ENCODE measurements at regions not wholly inside any gene's neighbourhood (a gene's known extent, or its start where the extent isn't known, plus 50 kb on each side); places are given as distances from the start of the nearest gene placed in this dataset.

GRCh38 chr2:121880283-121880682, 124.8 kb downstream of the TSN start:
- TF ChIP-seq MYC (IDR thresholded peaks at IDR 0.05; ENCODE audit: low read depth, low read length) (no peak), MAX (IDR thresholded peaks at IDR 0.05; ENCODE audit: low read depth, low read length) (no peak), POLR2A (IDR thresholded peaks at IDR 0.05; ENCODE audit: extremely low read depth, insufficient read length) (no peak), CTCF (IDR thresholded peaks at IDR 0.05; ENCODE audit: low read depth, low read length) (no peak)
- H3K4me3 ChIP-seq (ENCODE audit: low read depth, low read length), result no peak overlapping the region
- DNase-seq (ENCODE audit: low read depth), result no peak

- DNase-seq (ENCODE audit: low read depth), result no peak
- TF ChIP-seq CTCF (IDR thresholded peaks at IDR 0.05; ENCODE audit: low read depth, low read length) (no peak), MYC (IDR thresholded peaks at IDR 0.05; ENCODE audit: low read depth, low read length) (no peak), MAX (IDR thresholded peaks at IDR 0.05; ENCODE audit: low read depth, low read length) (no peak), POLR2A (IDR thresholded peaks at IDR 0.05; ENCODE audit: extremely low read depth, insufficient read length) (no peak)
- H3K4me3 ChIP-seq (ENCODE audit: low read depth, low read length), result no peak overlapping the region
Measured at GRCh38 chr2:121881038-121881437, 125.6 kb downstream of the TSN start.

- no peak for TF ChIP-seq POLR2A (IDR thresholded peaks at IDR 0.05; ENCODE audit: extremely low read depth, insufficient read length)
- no peak for TF ChIP-seq CTCF (IDR thresholded peaks at IDR 0.05; ENCODE audit: low read depth, low read length)
- no peak for TF ChIP-seq MYC (IDR thresholded peaks at IDR 0.05; ENCODE audit: low read depth, low read length)
- TF ChIP-seq MAX (IDR thresholded peaks at IDR 0.05; ENCODE audit: low read depth, low read length), result no peak
- no peak overlapping the region for H3K4me3 ChIP-seq (ENCODE audit: low read depth, low read length)
- DNase-seq (ENCODE audit: low read depth), result no peak
Measured at GRCh38 chr2:121881950-121882349, 126.5 kb downstream of the TSN start.

- TF ChIP-seq CTCF (IDR thresholded peaks at IDR 0.05; ENCODE audit: low read depth, low read length), result no peak
- no peak for TF ChIP-seq MAX (IDR thresholded peaks at IDR 0.05; ENCODE audit: low read depth, low read length)
- no peak for TF ChIP-seq POLR2A (IDR thresholded peaks at IDR 0.05; ENCODE audit: extremely low read depth, insufficient read length)
- no peak for TF ChIP-seq MYC (IDR thresholded peaks at IDR 0.05; ENCODE audit: low read depth, low read length)
- no peak for DNase-seq (ENCODE audit: low read depth)
- no peak overlapping the region for H3K4me3 ChIP-seq (ENCODE audit: low read depth, low read length)
Measured at GRCh38 chr2:121884078-121884477, 128.6 kb downstream of the TSN start.

- DNase-seq (ENCODE audit: low read depth), result no peak
- TF ChIP-seq POLR2A (IDR thresholded peaks at IDR 0.05; ENCODE audit: extremely low read depth, insufficient read length) (no peak), MYC (IDR thresholded peaks at IDR 0.05; ENCODE audit: low read depth, low read length) (no peak), MAX (IDR thresholded peaks at IDR 0.05; ENCODE audit: low read depth, low read length) (no peak), CTCF (IDR thresholded peaks at IDR 0.05; ENCODE audit: low read depth, low read length) (no peak)
- no peak overlapping the region for H3K4me3 ChIP-seq (ENCODE audit: low read depth, low read length)
Measured at GRCh38 chr2:121884511-121884921, 129.1 kb downstream of the TSN start.

GRCh38 chr2:121886059-121886458, 130.6 kb downstream of the TSN start:
- no peak overlapping the region for H3K4me3 ChIP-seq (ENCODE audit: low read depth, low read length)
- DNase-seq (ENCODE audit: low read depth), result no peak
- TF ChIP-seq MYC (IDR thresholded peaks at IDR 0.05; ENCODE audit: low read depth, low read length), result no peak
- no peak for TF ChIP-seq MAX (IDR thresholded peaks at IDR 0.05; ENCODE audit: low read depth, low read length)
- no peak for TF ChIP-seq CTCF (IDR thresholded peaks at IDR 0.05; ENCODE audit: low read depth, low read length)
- no peak for TF ChIP-seq POLR2A (IDR thresholded peaks at IDR 0.05; ENCODE audit: extremely low read depth, insufficient read length)
